Suprapubic skin (tissue), 4 donors: ENCODE measurements at regions not wholly inside any gene's neighbourhood (a gene's known extent, or its start where the extent isn't known, plus 50 kb on each side); places are given as distances from the start of the nearest gene placed in this dataset.
"Not testable (repeated sequence)": the region's sequence is repeated elsewhere in the genome, so short reads cannot be mapped to it uniquely, and the experiment has no call there.

Experiments used
- CTCF ChIP-seq, 2 donors: fragments of 200-600 bp in 1 of 2; fragments of 450-650 bp in 1 of 2; sonication (generic) in 1 of 2; IDR thresholded peaks; one replicate each; pipeline ENCODE4 v1.5.1; 2016 to 2019; ENCODE audit warnings: antibody characterized with exemption in 2 of 2, mild to moderate bottlenecking in 1 of 2, moderate library complexity in 1 of 2
- EP300 ChIP-seq: sonication (generic); formaldehyde crosslinking; IDR thresholded peaks from one replicate; pipeline ENCODE4 v1.6.1; 2017; ENCODE audit warnings: antibody characterized with exemption
- POLR2A ChIP-seq, 2 donors: fragments of 450-650 bp; IDR thresholded peaks; one replicate each; pipeline ENCODE4 v1.6.1; 2017; ENCODE audit warnings: antibody characterized with exemption in 2 of 2, mild to moderate bottlenecking in 2 of 2, moderate library complexity in 2 of 2
- POLR2AphosphoS5 ChIP-seq, 3 donors: sonication (generic); formaldehyde crosslinking; IDR thresholded peaks; one replicate each; pipeline ENCODE4 v1.6.1; 2017; ENCODE audit warnings: antibody characterized with exemption in 3 of 3

GRCh38 chr11:80257319-80258015 is 816.6 kb upstream of the TENM4 start:
- TF ChIP-seq CTCF (IDR thresholded peaks at IDR 0.05); POLR2A (IDR thresholded peaks at IDR 0.05); POLR2AphosphoS5 (IDR thresholded peaks at IDR 0.05); EP300: not testable (repeated sequence)
